Stimulated activated naive B cell treated with anti-CD40 and anti-IgM and Interleukin-4, amounts not matched to agents 10 μg/mL and 1 μg/mL and 100 μg/mL, for 72 hours (primary cell): ENCODE measurements at regions not wholly inside any gene's neighbourhood (a gene's known extent, or its start where the extent isn't known, plus 50 kb on each side); places are given as distances from the start of the nearest gene placed in this dataset.
A peak's percentile ranks its signal among the peaks of the same experiment; 100 is the strongest.

Experiments used
- ATAC-seq, 2 donors: fragments of 150-1000 bp; cut with Tn5 transposase; replicated peaks; 2 replicates each; pipeline ENCODE4 v1.10.0; 2021; ENCODE audit warnings: moderate library complexity in 1 of 2
- DNase-seq: peaks from one replicate; pipeline ENCODE4 v3.0.0; 2021
- H3K27ac Mint-ChIP-seq: one replicate; pipeline ENCODE4 v1.8.0; 2022; ENCODE audit warnings: mild to moderate bottlenecking, mixed read lengths
- H3K27me3 Mint-ChIP-seq, 2 donors: one replicate each; pipeline ENCODE4 v1.8.0; 2022; ENCODE audit warnings: mixed read lengths in 2 of 2
- H3K36me3 Mint-ChIP-seq, 2 donors: one replicate each; pipeline ENCODE4 v1.8.0; 2022; ENCODE audit warnings: mixed read lengths in 2 of 2, mild to moderate bottlenecking in 1 of 2
- H3K4me1 Mint-ChIP-seq, 2 donors: one replicate each; pipeline ENCODE4 v1.8.0; 2022; ENCODE audit warnings: mixed read lengths in 2 of 2, mild to moderate bottlenecking in 1 of 2
- H3K4me3 Mint-ChIP-seq, 2 donors: one replicate each; pipeline ENCODE4 v1.8.0; 2022; ENCODE audit warnings: mild to moderate bottlenecking in 2 of 2, mixed read lengths in 2 of 2, moderate library complexity in 1 of 2
- H3K9me3 Mint-ChIP-seq, 2 donors: one replicate each; pipeline ENCODE4 v1.8.0; 2022; ENCODE audit warnings: mixed read lengths in 2 of 2, mild to moderate bottlenecking in 1 of 2

DNA sequence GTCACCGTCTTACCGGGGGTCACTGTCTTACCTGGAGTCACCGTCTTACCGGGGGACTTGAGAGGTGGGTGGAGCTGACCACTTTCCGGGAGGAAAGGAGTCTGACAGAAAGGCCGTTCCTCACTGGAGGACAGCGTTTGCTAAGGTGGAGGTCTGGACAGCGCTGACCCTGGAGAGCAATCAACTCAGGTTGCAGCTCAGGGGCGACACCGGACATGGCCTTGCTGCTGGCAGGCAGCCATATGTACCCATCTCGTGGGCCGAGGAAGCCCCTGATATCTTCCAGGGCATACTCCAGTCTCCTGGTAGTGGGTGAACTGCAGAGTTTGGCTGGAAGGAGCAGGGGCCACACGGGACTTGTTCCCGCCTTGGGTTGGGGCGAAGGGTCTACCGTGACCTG, 234.6 kb upstream of the MYT1L start:
- Mint-ChIP-seq H3K36me3 (no peaks in the 10 kb centered on the region), H3K4me3 (no peak overlapping the region), H3K27ac (no peak overlapping the region), H3K27me3 (peaks cover 0 to 10% of the 10 kb centered on the region in 2 donors), H3K4me1 (no peaks in the 10 kb centered on the region), H3K9me3 (peaks cover 0 to 2% of the 10 kb centered on the region in 2 donors)
- ATAC-seq = no peak
- DNase-seq = no peak

DNA sequence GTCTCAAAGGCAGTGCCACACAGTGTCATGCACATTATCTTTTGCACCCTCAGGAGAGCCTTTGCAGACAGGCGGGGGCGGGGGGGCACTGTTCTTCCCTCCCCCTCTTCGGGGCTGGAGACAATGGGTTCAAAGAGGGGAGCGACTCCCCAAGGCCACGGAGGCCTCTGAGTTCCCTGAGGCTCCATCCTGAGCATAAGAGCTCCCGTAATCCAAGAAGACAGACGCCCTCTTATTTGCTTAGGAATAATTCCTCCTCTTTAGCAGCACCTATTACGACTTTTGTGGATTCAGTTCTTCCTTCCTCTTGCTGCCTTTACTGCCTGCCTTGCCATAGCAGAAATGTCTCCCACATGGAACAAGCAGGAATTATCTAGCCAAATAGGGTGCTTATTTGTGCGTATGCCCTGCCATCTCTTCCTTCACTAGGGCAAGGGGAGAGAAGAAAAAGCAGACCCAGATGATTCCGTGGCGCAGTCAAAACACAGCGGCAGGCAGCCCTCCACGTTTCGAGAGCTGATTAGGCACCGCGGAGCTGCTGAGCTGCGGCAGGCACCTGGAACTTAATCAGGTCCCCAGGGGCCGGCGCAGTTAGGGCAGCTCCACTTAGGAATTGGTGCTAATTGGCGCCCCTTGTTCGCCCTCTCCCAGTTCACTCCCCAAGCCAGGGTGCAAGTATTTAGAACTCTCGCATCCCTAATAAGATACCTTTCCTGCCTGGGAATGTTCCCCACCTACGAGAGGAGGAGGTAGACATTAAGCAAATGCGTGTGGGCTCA, 233.4 kb upstream of the MYT1L start:
- H3K4me3 Mint-ChIP-seq = no peak overlapping the region
- DNase-seq (no peak), ATAC-seq (no peak)
- H3K36me3 Mint-ChIP-seq = no peaks in the 10 kb centered on the region
- H3K9me3 Mint-ChIP-seq = peaks cover 0 to 2% of the 10 kb centered on the region in 2 donors
- H3K27me3 Mint-ChIP-seq = peaks cover 0 to 12% of the 10 kb centered on the region in 2 donors
- H3K4me1 Mint-ChIP-seq = no peaks in the 10 kb centered on the region
- no peak overlapping the region for H3K27ac Mint-ChIP-seq

DNA sequence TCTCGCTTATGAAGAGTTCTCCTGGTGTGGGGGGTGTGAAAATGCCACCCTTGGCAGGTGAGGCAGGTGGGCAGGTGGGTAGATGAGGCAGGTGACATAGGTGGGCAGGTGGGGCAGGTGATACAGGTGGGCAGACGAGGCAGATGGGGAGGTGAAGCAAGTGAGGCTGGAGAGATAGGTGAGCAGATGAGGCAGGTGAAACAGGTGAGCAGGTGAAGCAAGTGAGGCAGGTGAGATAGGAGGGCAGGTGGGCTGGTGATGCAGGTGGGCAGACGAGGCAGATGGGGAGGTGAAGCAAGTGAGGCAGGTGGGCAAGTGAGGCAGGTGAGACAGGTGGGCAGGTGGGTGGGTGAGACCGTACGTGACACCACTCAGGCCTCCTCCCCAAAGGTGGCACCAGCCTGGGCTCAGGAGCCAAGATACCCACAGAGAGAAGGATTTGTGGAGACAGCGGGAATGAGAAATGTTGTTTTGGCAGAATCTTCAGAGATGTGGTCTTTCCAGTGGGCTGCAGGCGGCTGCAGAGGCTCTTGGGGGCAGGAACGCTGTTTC, 232.3 kb upstream of the MYT1L start:
- ATAC-seq (no peak), DNase-seq (no peak)
- H3K36me3 Mint-ChIP-seq = no peaks in the 10 kb centered on the region
- no peaks in the 10 kb centered on the region for H3K4me1 Mint-ChIP-seq
- H3K27ac Mint-ChIP-seq = no peak overlapping the region
- H3K27me3 Mint-ChIP-seq = peaks cover 0 to 12% of the 10 kb centered on the region in 2 donors
- H3K9me3 Mint-ChIP-seq = peaks cover 0 to 2% of the 10 kb centered on the region in 2 donors
- no peak overlapping the region for H3K4me3 Mint-ChIP-seq

DNA sequence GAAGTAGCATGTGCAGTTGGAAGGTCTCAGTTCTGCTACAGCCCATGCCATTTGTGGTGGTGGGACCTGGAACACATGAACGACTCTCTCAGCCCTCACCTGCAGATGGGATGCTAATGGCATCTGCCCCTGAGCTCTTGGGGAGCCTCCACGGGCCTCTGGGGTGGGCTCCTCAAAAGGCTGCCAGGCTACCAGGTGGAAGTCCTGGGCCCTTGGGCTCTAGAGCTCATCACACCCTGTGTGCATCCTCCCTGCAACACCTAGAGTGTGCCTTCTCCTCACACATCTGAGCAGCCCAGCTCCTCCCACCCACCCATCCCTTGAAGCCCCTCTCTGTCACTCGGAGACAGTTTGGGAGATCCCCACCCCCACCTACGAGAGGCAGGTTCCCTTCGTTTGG, 231.8 kb upstream of the MYT1L start:
- Mint-ChIP-seq H3K4me1 (no peaks in the 10 kb centered on the region), H3K36me3 (no peaks in the 10 kb centered on the region), H3K9me3 (peaks cover 0 to 2% of the 10 kb centered on the region in 2 donors), H3K27me3 (peaks cover 0 to 12% of the 10 kb centered on the region in 2 donors), H3K27ac (no peak overlapping the region), H3K4me3 (no peak overlapping the region)
- no peak for DNase-seq
- ATAC-seq = no peak

DNA sequence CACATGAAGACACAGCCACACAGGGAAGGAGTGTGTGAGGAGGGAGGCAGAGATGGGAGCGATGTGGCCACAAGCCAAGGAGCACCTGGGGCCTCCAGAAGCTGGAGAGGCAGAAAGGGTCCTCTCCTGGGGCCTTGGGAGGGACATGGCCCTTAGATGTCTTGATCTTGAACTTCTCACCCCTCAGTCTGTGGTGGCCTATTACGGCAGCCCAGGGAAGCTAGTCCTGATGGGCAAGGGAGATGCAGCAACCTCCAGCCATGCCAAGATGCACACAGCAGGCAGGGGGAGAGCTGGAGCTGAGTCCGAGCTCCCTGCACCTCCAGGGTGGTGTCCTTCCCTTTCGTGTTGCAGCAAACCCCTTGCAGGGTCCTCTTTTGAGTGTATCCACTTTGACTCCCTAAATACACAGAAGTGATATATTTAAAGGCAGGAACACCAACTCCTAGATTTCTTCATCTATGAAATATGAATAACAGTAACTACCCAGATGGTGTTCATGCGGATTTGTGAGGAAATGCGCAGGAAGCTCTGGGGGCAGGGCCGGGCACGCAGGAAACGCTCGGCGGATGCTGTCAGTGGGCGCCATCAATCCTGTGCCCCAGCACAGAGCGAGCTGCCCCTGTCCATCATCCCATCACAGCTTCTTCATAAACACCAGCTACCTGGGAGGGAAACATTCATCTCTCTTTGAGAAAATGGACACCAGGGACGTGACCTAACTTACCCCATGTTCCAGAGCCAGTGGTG, 230.4 kb upstream of the MYT1L start:
- Mint-ChIP-seq H3K4me3 (no peak overlapping the region), H3K36me3 (no peaks in the 10 kb centered on the region), H3K27ac (no peak overlapping the region), H3K4me1 (no peaks in the 10 kb centered on the region), H3K27me3 (peaks cover 0 to 12% of the 10 kb centered on the region in 2 donors), H3K9me3 (peaks cover 0 to 6% of the 10 kb centered on the region in 2 donors)
- ATAC-seq (no peak), DNase-seq (no peak)

DNA sequence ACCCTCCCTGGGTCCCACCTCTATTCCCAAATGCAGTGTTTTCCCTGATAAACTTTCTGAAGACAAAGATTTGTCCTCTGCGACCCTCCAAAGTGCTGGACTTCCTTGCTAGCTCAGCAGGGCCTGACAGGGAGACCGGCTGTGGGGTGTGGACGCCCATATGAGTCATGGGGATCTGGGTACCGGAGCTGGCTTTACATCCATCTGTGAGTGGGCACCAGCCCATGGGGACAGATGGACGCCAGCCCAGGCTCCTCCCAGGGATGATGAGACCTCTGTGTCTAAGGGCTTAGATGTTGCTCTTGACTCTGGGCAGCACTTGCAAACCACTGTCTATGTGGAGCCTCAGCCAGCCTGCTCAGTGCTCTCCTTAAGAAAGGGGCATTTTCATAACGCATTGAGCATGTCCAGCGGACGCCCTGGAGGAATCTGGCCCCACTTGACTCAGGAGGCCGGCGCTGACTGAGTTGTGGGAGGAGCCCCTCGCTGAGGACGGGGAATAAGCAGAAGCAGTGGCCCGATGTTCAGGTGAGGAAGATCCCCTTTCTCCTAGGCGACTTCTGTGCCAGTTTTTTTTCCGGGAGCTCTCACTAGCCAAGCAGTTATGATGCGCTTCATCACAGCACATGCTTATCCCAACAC, 229.4 kb upstream of the MYT1L start:
- Mint-ChIP-seq H3K27ac (no peak overlapping the region), H3K36me3 (no peaks in the 10 kb centered on the region), H3K4me1 (no peaks in the 10 kb centered on the region), H3K4me3 (no peak overlapping the region), H3K27me3 (peaks cover 0 to 12% of the 10 kb centered on the region in 2 donors), H3K9me3 (peaks cover 0 to 6% of the 10 kb centered on the region in 2 donors)
- no peak for ATAC-seq
- DNase-seq = no peak

DNA sequence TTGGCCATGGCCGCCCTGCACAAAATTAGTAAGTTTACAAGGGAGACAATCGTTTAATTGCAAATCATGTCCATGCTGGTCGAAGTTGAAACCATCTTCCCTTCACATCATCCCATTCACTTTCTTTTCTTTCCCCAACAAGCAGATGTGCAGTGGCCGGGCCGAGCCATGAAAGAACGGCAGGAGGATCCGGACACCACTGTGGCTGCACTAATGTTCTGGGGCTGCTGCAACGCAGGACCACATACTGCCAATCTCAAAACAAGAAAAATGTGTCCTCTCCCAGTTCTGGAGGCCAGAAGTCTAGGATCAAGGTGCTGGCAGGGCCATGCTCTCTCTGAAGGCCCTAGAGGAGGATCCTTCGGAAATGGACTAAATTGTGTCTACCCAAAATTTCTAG, 227.4 kb upstream of the MYT1L start:
- no peak for DNase-seq
- H3K27ac Mint-ChIP-seq = peak overlapping the region; percentile 74
- no peak overlapping the region for H3K4me3 Mint-ChIP-seq
- peaks cover under 1 to 8% of the 10 kb centered on the region in 2 donors for H3K9me3 Mint-ChIP-seq
- ATAC-seq = no peak
- no peaks in the 10 kb centered on the region for H3K36me3 Mint-ChIP-seq
- H3K4me1 Mint-ChIP-seq = no peaks in the 10 kb centered on the region
- H3K27me3 Mint-ChIP-seq = peaks cover 0 to 11% of the 10 kb centered on the region in 2 donors

DNA sequence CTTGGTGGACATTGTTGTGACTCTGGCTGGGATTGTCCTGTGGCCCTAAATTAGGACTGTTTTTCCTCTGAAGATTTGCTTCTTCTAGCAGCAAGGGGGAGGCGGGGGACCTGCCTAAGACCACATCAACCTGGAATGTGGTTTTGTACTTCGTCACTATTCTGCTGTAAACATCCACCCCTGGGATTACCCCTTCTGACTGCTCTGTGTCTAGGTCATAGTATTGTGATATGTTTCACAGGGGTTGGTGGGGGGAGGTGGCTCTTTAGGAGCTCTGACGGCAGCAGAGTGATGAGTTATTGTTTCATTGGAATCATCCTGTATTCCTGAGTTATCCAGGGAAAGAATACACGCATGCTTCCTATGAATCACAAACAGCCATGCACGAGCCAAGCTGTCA, 226.4 kb upstream of the MYT1L start:
- Mint-ChIP-seq H3K27ac (no peak overlapping the region), H3K27me3 (peaks cover 0 to 7% of the 10 kb centered on the region in 2 donors), H3K4me1 (no peaks in the 10 kb centered on the region), H3K9me3 (peaks cover 8 to 12% of the 10 kb centered on the region in 2 donors), H3K36me3 (no peaks in the 10 kb centered on the region), H3K4me3 (no peak overlapping the region)
- ATAC-seq (no peak), DNase-seq (no peak)

DNA sequence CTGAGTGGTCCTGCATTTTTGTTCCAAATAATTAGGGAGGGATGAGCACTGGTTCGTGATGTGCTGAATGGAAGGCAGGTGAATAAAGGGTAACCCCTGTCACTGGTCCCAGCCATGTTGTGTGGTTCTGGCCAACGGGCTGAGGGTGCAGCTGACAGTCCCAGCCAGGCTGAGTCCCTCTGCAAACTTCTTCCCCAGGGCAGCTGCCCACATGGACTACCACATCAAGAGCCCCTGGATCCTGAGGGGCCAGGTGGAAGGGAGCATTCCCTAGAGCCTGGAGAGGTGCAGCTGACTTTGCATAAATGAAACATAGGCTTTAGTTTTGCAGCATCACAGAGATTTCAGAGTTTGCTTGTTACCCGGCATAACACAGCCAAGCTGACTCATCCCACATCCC, 219.8 kb upstream of the MYT1L start:
- Mint-ChIP-seq H3K9me3 (peaks cover 20% of the 10 kb centered on the region in 2 donors), H3K4me1 (no peaks in the 10 kb centered on the region), H3K4me3 (no peak overlapping the region), H3K27me3 (no peaks in the 10 kb centered on the region), H3K36me3 (no peaks in the 10 kb centered on the region), H3K27ac (no peak overlapping the region)
- DNase-seq = no peak
- no peak for ATAC-seq

DNA sequence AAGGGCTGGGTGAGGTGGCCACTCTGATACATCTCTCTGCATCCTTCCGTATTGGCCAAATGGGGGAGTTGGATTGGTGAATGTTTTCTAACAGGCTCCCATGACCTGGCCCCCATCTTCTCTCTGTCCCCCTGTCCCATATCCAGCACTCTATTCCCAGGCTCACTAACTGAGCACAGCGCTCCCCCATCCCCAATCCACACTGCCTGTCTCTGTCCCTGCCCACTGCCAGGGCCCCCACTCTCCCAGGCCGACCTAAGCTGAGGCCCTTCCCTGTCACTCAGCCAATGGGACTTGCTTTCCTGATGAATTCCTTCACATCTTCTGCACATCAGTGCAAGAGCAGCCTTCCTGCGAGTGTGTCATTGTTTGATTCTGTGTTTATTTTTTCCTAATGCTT, 216.8 kb upstream of the MYT1L start:
- Mint-ChIP-seq H3K4me3 (no peak overlapping the region), H3K27me3 (no peaks in the 10 kb centered on the region), H3K4me1 (no peaks in the 10 kb centered on the region), H3K9me3 (peaks cover 13 to 14% of the 10 kb centered on the region in 2 donors), H3K36me3 (no peaks in the 10 kb centered on the region), H3K27ac (no peak overlapping the region)
- DNase-seq = no peak
- ATAC-seq = no peak

DNA sequence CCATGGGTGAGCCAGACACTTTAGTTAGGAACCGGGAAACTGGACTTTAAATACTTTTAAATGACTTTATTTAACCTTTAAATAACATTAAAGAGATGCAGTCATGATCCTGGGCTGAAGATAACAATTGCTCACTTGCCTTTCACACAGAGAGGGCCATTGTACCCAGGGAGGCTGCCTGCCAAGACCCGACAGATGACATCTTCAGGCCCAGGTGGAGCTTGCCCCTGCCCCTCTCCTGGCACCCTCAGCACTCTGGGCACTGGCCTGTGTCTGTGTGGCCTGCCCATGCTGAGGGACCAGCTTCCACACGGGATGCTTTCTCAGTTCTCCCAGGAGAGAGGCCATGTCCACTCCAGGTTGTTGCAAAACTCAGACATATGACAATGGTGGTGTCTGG, 216.4 kb upstream of the MYT1L start:
- ATAC-seq (no peak), DNase-seq (no peak)
- Mint-ChIP-seq H3K4me1 (no peaks in the 10 kb centered on the region), H3K4me3 (no peak overlapping the region), H3K27ac (no peak overlapping the region), H3K27me3 (no peaks in the 10 kb centered on the region), H3K36me3 (no peaks in the 10 kb centered on the region), H3K9me3 (peaks cover 12% of the 10 kb centered on the region in 2 donors)

DNA sequence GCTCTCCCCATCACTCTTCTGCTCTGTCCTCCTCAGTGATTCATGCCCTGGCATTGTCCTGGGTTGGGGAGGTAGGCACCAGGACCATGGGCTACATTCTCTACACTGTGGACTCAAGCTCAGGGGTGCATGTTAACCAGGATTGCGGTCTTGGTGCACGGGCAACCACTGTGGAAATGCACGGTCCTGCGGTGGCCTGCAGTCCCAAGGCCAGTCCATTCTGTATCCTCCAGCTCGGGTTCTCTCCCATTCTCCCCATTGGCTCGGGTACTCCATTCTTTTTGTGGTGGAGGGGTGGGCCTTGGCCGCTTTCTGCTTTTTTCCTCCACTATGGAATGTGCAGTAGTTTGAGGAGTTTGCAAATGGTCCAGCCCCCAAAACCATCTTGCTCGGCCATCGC, 215.0 kb upstream of the MYT1L start:
- H3K27ac Mint-ChIP-seq = no peak overlapping the region
- no peaks in the 10 kb centered on the region for H3K4me1 Mint-ChIP-seq
- H3K9me3 Mint-ChIP-seq = peaks cover 2 to 4% of the 10 kb centered on the region in 2 donors

DNA sequence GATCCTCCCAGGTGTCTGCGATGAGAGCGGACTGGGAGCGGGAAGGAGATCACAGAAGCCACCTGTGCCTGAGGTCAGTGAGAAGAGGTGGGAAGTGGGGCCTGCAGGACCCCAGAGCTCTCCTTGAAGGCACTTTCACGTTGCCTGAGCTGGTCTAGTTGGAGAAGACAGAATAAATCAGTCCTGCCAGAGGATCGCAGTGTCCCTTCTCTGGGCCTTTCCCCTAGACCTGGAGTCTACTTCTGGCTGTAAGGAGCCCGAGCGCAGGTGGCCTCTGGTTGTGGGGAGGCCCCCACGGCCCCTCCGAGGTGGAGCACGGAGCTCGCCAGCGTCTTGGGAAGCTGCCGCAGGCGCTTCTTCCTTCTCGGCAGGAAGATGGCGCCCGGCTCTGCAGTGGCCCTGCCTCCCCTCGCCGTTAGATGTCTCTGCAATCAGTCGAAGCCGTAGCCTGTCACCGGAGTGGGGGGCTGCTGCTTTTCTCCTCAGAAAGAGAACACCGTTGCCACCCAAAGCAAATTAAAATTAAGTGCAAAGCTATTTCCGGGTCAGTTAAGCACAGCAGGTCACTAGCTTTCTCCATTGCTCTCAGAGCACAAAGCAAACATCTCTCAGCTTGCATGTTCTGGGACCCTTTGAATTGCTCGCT, 212.0 kb upstream of the MYT1L start:
- Mint-ChIP-seq H3K36me3 (no peaks in the 10 kb centered on the region), H3K4me1 (no peaks in the 10 kb centered on the region), H3K9me3 (no peaks in the 10 kb centered on the region), H3K27me3 (no peaks in the 10 kb centered on the region), H3K27ac (no peak overlapping the region), H3K4me3 (no peak overlapping the region)
- no peak for DNase-seq
- ATAC-seq = no peak

More for the DNA sequence above, 215.0 kb upstream of the MYT1L start:
- H3K36me3 Mint-ChIP-seq = no peaks in the 10 kb centered on the region
- no peak overlapping the region for H3K4me3 Mint-ChIP-seq
- ATAC-seq = no peak
- DNase-seq = no peak
- H3K27me3 Mint-ChIP-seq = no peaks in the 10 kb centered on the region

DNA sequence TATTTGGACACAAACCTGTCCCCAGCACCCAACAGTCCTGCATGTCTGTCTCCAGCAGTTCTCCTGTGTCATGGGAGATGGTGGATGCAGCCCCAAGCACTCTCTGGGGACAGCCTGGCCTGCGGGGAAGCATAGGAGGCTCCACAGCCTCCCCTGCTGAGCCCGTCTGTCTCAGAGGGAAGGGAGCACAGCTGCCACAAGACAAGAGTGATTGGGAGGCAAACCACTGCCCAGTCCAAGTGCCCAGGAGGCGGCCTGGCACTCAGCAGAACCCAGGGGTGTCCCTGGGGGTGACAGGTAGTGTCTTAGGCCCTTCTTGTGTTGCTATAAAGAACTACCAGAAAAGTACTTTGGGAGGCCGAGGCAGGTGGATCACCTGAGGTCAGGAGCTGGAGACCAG, 211.2 kb upstream of the MYT1L start:
- H3K27ac Mint-ChIP-seq = no peak overlapping the region
- H3K9me3 Mint-ChIP-seq = no peaks in the 10 kb centered on the region
- ATAC-seq (no peak), DNase-seq (no peak)
- H3K36me3 Mint-ChIP-seq = no peaks in the 10 kb centered on the region
- H3K4me3 Mint-ChIP-seq = no peak overlapping the region
- H3K4me1 Mint-ChIP-seq = no peaks in the 10 kb centered on the region
- no peaks in the 10 kb centered on the region for H3K27me3 Mint-ChIP-seq
